ENCODE measurements at regions not wholly inside any gene's neighbourhood (a gene's known extent, or its start where the extent isn't known, plus 50 kb on each side); places are given as distances from the start of the nearest gene placed in this dataset.
"Not testable (repeated sequence)": the region's sequence is repeated elsewhere in the genome, so short reads cannot be mapped to it uniquely, and the experiment has no call there.

DNA sequence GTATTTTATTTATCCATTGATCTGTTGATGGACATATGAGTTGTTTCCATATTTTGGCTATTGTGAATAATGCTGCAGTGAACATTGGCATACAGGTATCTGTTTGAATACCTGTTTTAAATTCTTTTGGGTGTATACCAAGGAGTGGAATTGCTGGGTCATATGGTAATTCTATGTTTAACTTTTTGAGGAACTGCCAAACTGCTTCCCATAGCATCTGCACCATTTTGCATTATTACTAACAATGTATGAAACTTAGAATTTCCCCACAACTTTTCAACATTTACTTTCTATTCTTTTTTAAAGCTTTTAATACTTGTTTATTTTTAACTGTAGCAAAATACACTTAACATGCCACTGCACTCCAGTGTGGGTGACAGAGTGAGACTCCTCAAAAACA lies 57.0 kb upstream of the MSN start:
- no peak for ATAC-seq

DNA sequence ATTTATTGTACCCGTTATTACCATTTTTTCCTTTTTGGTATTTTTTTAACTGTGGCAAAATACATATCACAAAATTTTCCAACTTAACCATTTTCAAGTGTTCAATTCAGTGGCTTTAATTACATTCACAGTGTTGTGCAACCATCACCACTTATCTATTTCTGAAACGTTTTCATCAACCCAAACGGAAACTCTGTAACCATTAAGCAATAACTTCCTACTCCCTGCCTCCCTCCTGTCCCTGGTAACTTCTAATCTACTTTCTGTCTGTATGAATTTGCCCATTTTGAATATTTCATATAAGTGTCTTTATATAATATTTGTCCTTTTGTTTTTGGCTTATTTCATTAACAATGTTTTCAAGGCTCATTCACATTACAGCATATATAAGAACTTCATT lies 57.4 kb upstream of the MSN start:
- ATAC-seq = no peak

DNA sequence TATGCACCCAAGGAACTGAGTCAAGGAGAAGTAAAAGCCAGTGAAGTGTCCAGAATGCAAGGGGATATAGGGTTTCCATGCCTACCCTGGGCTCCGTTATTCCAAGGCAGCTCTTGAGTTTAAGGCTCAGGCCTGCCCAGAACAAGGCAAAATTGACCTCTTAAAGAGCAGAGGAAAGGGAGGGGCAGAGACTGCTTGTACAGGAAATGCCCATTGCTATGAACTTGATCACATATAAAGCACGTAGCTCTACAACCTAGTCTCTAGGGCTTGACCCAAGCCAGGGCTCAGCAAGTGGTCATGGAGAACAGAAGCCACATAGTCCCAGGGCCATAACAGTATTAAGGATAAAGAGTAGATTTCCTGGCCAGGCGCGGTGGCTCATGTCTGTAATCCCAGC lies 58.2 kb upstream of the MSN start:
- no peak for ATAC-seq

DNA sequence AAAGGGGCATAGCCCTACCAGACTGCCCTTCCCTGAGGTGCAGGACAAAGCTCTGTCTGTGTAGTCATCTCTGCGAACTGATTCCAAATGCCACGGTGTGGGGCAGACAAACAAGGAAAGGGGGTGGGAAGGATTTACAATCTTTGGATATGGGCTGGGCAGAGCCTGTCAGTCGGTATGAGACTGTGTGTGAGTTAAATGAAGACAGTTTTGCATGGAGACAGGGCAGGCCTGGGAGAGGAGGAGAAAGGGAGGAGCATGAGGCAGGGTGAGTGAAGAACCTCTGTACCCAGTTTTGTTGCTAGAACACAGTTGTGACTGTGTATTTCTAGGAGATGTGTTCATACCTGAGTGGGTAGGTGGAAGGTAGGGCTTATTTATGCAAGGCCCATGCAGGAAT lies 59.4 kb upstream of the MSN start:
- no peak for ATAC-seq

DNA sequence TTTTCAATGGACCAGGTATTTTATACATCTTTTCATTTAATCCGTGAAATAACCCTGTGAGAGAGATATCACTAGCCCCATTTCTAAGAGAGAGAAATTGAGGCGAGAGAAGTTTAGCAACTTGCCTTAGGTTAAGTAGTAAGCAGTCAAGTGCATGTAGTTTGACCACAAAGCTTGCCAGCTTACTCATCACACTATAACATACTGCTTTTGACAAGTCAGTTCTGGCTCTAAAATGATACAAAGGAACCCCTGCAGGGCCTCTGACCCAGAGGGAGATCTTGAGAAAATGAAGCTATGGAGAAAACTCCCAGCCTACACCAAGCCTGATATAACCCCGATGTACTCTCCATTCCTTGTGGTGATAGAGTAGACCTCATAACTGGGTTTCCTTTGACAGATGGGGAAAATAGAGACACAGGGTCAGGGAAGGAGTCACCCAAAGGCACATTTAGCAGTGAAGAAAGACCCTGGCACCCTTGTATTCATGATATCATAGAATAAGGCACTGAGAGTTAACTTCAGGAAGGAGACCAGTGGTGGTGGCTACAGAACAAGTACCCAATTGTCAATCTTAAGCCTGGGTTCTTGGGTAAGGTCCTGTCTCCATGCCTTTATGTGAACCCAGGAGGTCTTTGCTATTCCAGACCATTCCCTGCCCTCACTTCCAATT lies 60.2 kb upstream of the MSN start:
- ATAC-seq = peak; percentile 68 to 94

DNA sequence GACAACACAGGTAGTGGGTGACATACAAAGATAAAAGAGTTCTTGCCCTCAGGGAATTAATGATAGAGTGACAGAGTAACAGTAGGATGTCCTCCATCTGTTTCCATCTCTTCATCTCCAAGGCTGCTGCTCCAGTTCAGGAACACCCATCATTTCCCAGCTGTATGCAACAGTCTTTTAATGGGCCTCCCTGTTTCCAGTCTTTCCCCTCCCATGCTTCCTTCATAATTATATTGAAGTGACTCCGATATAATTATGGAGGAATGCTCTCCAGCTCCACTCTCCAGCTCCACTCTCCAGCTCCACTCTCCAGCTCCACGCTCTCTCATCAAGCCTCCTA lies 65.3 kb upstream of the MSN start:
- no peak for ATAC-seq

DNA sequence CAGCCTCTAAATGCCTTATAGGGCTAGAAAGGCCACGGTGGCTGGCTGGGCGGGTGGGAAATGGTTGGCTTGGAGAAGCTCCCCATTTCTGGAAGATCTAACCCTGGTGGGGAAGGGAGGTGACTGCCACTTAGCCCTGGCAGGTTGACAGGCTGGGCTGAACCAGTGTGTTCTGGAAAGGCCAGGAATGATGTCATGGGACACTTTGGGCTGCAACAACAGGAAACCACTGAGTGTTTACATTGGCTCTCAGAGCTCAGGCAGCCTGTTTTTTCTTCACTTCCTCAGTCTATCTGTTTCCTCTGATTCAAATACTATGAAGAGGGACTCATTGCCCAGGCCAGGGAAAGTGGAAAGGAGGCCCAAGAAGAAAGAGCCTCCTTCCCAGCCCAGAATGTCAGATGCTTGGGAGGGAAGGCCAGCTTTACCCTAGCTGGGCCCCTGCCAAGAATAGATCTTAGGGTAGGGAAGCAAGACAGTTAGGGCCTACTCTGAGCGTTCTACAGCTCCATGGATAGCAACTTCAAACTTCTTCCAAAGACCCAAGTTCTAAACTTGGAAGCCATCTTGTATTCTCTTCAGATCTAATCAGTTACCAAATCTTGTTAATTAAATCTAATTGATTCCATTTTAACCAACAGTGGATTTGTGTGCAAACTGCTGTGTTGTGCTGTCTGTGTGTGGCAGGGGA lies 65.8 kb upstream of the MSN start:
- ATAC-seq = peak in 1 of 2 donors; percentile 43

DNA sequence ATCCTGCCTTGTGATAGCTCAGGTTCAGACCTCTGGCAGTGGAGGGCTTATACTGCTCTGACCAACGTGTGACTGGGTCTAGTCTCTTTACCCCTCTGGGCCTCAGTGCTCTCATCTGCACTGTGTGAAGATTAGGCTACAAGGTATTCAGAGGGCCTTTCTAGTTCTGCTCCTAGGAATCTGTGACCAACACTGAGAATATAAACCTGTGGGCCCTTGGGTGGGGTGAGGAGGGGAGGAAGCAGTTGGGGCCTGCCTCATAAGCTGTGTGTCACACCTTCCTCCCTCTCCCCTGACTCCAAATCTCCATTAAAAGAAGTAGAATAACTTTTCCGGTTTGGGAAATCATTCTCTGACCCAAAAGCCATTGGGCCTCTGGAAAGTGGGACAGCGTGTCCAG lies 66.3 kb upstream of the MSN start:
- ATAC-seq = peak; percentile 12 to 39

DNA sequence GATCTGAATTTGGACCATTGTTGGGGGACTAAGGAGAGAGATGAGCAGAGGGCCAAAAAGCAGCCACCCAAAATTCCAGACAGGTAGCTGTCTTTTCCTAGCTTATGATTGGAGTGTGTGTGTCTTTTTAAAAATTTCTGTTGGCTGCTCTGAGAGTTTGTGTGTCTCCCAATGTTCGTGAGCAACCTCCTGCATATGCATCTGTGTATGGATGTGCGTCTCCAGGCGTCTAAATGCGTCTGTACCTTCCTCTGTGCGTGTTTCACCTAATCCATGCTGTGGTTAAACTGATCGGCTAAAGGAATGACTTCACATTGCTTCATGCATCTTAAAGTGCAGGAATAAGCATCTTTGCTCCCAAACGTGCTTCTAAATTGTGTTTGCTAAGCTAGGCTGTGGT lies 65.5 kb upstream of the LAS1L start:
- no peak for ATAC-seq

DNA sequence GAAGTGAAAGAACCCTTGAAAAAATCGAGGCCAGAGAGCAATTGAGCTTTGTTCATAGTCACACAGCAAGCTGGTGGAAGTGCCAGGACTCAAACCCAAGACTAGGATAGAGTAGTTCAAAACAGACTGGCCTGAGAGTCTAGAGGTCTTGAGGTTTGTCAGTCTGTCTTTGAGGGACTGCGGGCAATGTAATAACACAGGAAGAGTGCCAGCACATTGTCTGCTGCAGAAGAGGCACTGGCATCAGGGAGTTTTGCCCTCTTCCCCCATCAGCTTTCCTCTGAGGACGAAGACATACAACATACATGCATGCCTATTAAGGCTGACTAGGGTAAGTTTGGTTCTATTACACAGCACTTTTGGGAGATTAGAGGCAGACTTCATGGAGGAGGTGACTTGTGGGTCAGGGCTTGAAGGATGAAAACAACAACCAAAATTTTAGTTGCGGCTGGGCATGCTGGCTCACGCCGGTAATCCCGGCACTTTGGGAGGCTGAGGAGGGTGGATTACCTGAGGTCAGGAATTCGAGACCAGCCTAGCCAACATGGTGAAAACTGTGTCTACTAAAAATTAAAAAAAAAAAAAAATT lies 64.1 kb upstream of the LAS1L start:
- ATAC-seq = no peak

DNA sequence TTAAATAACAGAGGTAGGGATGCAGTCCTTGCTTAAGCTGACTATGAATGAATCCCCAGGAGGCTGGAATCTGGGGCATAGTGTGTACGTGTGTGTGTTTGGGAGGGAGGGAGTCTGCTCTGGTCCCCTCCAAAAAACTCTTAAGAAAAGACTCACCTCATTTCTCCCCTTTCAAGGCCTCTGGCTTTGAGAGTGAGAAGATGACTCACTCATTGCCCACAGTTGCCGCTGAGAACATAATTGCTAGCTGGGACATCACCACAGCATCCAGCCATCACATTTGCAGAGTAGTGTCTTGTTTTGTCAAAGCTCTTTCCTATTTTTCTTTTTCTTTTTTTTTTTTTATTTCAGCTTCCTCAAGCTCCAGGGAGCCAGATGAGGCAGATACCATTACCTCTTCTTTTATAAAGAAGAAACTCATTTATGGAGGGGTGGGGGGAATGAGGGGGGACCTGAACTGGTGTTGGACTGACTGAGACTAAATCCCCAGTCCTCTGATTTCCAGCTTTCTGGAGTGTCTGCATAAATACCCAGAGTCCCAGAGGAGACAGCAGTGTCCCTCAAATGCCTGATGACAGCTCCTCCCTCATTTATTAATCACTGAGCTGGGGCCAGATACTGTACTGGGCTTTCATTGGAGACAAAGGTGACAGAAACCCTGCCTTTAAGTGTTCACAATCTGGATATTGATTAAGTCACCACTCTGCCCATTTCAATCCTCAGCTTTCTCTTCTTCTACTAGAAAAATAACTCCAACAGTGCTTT lies 61.9 kb upstream of the LAS1L start:
- ATAC-seq = peak; percentile 69

DNA sequence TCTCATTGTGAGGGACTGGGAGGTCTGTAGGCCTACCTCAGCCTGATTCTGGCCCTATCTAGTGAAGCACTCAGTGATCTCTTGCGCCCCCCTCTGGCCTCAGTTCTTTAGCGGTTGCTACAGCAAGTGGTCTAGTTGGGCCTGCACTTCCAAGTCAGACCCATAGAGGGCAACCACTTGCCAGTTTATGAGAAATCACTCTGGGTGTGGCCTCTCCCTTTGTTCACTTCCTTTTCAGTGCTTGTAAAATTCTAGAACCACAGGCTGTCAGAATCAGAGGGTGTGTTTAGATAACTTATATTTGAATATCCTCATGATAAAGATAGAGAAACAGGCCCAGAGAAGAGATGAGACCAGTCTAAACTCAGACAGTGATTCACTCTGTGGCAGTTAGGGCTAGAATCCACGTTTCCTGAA lies 60.9 kb upstream of the LAS1L start:
- ATAC-seq = peak; percentile 89

DNA sequence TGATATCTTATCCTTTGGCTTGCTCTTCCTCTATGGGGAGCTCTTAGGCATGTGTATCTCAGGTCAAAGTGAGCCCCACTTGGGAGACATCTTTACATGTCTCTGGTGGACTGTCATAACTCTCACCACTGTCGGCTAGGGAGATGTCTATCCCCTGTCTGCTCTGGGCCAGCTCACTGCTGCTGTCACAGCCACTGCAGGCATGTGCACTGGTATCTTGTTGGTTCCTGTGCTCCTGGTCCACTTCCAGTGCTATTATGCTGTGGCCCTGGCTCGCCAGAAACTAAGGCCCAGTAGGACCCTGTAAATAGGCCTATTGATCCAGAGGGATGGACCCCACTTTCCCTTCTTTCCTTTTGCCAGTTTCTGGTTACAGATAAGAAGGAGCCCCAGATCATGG lies 56.6 kb upstream of the LAS1L start:
- ATAC-seq = no peak

DNA sequence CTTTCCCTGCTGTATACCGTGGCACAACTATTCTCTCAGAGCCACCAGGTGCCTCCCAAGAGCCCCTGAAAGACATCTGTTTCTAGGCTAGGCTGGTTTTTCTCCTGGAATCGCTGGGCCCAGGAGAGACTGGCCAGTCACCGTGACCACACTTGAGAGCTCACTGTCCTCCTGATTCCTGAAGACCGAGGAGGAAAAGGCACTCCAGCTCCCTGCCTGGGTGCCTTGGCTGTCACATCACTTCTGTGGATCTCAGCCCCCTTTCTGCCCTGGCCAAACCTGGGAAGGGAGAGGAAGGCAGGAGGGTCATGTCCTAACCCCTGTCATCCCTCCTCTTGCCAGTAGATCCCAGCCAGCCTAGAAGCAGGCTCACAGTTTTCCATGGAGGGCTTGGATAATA lies 54.7 kb upstream of the LAS1L start:
- ATAC-seq = no peak

DNA sequence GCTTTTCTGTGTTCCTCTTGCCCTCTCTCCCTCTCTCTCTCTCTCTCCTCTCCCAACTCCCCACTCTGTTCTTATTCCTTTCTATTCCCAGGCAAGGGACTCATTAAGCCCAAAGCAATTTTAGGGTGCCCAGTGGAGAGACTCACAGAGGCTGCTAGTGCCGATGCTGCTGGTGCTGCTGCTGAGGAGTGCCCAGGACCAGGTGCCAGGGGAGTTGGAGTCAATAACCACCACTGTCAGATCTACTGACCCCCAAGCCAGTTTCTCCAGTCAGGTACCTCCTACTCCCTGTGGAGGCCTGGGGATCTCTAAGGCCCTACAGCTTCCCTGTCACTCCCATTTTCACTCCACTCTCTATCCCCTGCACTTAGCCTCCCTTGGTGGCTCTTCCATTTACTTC lies 54.2 kb upstream of the LAS1L start:
- ATAC-seq = no peak

DNA sequence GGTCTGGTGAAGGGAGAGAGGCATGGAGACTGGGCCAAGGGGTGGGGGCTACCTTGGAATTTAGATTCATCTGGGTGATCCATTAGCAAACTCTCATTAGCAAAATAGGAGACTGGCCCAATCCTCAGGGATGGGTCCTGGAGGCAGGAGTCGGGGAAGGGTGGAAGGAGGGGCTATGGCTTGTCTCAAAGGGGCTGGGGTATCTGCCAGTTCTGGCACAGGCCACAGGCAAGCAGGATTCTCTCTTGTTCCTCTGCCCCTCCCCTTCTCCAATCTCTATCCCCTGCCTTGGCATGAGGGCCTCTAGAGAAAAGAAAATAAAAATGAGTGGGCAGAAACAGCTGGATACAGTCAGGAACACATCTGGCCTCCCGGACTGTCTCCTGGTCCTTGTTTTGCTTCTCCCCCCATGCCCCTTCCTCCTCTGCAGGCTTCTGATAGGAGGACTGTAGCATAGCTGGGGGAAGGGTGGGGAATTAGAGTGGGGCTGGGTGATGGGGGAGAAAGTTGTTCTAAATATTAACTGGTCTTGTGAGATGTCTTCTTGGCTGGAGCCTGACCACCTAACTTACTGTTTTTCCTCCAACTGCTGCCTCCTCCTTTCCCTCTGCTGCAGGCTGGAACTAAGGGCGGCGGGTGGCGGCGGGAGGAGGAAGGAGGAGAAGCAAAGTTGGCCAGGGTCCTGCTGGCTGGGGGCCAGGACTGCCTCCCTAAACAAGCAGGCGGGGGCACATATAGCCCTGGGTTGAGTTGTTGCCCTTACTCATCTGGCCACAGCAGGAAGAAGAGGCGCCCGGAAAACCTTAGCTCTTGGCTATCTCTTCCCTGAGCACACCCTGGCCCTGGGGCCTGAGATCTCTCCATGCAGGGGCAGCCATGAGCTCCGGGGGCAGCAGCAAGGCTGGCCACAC lies 53.3 kb upstream of the LAS1L start:
- ATAC-seq = no peak

DNA sequence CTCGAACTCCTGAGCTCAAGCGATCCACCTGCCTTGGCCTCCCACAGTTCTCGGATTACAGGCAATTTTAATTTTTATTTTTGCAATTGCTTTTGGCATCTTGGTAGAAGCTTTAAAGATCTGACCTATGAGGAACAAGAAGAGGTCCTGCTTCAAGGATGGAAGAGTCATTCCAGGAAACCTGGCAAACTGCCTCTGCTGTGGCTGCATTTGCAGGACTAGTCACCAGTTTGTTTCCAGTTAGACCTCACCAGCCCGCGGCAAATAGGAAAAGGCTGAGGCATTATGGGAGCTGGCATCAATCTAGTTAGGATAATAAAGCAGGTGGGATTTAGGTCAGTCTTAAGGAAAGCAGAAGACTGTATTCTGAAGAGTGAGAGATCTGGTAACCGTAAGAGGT lies 51.9 kb upstream of the LAS1L start:
- no peak for ATAC-seq

DNA sequence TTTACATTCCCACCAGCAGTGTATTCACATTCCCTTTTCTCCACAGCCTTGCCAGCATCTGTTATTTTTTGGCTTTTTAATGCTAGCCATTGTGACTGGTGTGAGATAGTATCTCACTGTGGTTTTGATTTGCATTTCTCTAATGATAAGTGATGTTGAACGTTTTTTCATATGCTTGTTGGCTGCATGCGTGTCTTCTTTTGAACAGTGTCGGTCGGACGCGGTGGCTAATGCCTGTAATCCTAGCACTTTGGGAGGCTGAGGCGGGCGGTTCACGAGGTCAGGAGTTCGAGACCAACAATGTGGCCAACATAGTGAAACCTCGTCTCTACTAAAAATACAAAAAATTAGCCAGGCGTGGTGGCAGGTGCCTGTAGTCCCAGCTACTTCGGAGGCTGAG lies 50.6 kb upstream of the LAS1L start:
- ATAC-seq = not testable (repeated sequence)
